Trophoblast cell (in vitro differentiated cells and primary cell): ENCODE measurements at regions not wholly inside any gene's neighbourhood (a gene's known extent, or its start where the extent isn't known, plus 50 kb on each side); places are given as distances from the start of the nearest gene placed in this dataset.

Experiments used
- DNase-seq, 2 donors: peaks; one replicate each; pipeline ENCODE4 v3.0.0-alpha.2; 2016
- H2AFZ ChIP-seq: 2 replicates; pipeline ENCODE4 v1.6.1; 2013; ENCODE audit warnings: low read length, moderate library complexity, mild to moderate bottlenecking; ENCODE audit not compliant: insufficient read depth, poor library complexity
- H2AK5ac ChIP-seq: 2 replicates; pipeline ENCODE4 v1.6.1; 2013; ENCODE audit warnings: mild to moderate bottlenecking, low read length
- H2BK120ac ChIP-seq: 2 replicates; pipeline ENCODE4 v1.6.1; 2013; ENCODE audit warnings: low read length, mild to moderate bottlenecking, moderate library complexity; ENCODE audit not compliant: insufficient read depth, poor library complexity
- H2BK12ac ChIP-seq: 2 replicates; pipeline ENCODE4 v1.6.1; 2013; ENCODE audit warnings: mild to moderate bottlenecking, low read length, moderate library complexity
- H2BK5ac ChIP-seq: 2 replicates; pipeline ENCODE4 v1.6.1; 2013; ENCODE audit warnings: low read length, low read depth, moderate library complexity, mild to moderate bottlenecking; ENCODE audit not compliant: poor library complexity
- H3K14ac ChIP-seq: 2 replicates; pipeline ENCODE4 v1.6.1; 2013; ENCODE audit warnings: mild to moderate bottlenecking, low read length
- H3K18ac ChIP-seq: 2 replicates; pipeline ENCODE4 v1.6.1; 2013; ENCODE audit warnings: mild to moderate bottlenecking, low read length
- H3K23ac ChIP-seq: 2 replicates; pipeline ENCODE4 v1.6.1; 2013; ENCODE audit warnings: low read length
- H3K27ac ChIP-seq: 2 replicates; pipeline ENCODE4 v1.5.1; 2013; ENCODE audit warnings: low read depth, mild to moderate bottlenecking, inconsistent platforms, low read length, moderate library complexity
- H3K27me3 ChIP-seq: 2 replicates; pipeline ENCODE4 v1.6.1; 2013; ENCODE audit warnings: inconsistent platforms, mild to moderate bottlenecking, low read length, moderate library complexity; ENCODE audit not compliant: insufficient read depth
- H3K36me3 ChIP-seq, 2 experiments: 1 replicate in 1 of 2; 2 replicates in 1 of 2; pipeline ENCODE4 v1.6.1; 2013; ENCODE audit warnings: low read length in 2 of 2, mild to moderate bottlenecking in 2 of 2, moderate library complexity in 1 of 2; ENCODE audit not compliant: insufficient read depth in 2 of 2, control insufficient read depth in 1 of 2
- H3K4ac ChIP-seq: 2 replicates; pipeline ENCODE4 v1.6.1; 2013; ENCODE audit warnings: low read depth, mild to moderate bottlenecking, low read length, moderate library complexity
- H3K4me1 ChIP-seq, 2 experiments: 1 replicate in 1 of 2; 2 replicates in 1 of 2; pipeline ENCODE4 v1.6.1; 2013; ENCODE audit warnings: low read length in 2 of 2, mild to moderate bottlenecking in 2 of 2, moderate library complexity in 1 of 2; ENCODE audit not compliant: insufficient read depth in 2 of 2, control insufficient read depth in 1 of 2
- H3K4me2 ChIP-seq: 2 replicates; pipeline ENCODE4 v1.6.1; 2013; ENCODE audit warnings: inconsistent platforms, mild to moderate bottlenecking, low read length, moderate library complexity
- H3K4me3 ChIP-seq: 2 replicates; pipeline ENCODE4 v1.5.1; 2013; ENCODE audit warnings: mild to moderate bottlenecking, low read depth, low read length, inconsistent platforms
- H3K79me1 ChIP-seq: one replicate; pipeline ENCODE4 v1.6.1; 2013; ENCODE audit warnings: low read length
- H3K79me2 ChIP-seq: 2 replicates; pipeline ENCODE4 v1.6.1; 2013; ENCODE audit warnings: low read length, mild to moderate bottlenecking; ENCODE audit not compliant: control insufficient read depth, insufficient read depth, poor library complexity
- H3K9ac ChIP-seq: 2 replicates; pipeline ENCODE4 v1.6.1; 2013; ENCODE audit warnings: mild to moderate bottlenecking, low read length
- H3K9me3 ChIP-seq: 2 replicates; pipeline ENCODE4 v1.6.1; 2013; ENCODE audit warnings: low read depth, mild to moderate bottlenecking, control low read depth, inconsistent platforms, low read length; ENCODE audit not compliant: insufficient read depth
- H4K12ac ChIP-seq: 2 replicates; pipeline ENCODE4 v1.6.1; 2013; ENCODE audit warnings: low read depth, mild to moderate bottlenecking, low read length, moderate library complexity
- H4K8ac ChIP-seq: 2 replicates; pipeline ENCODE4 v1.6.1; 2013; ENCODE audit warnings: low read depth, mild to moderate bottlenecking, low read length, moderate library complexity
- H4K91ac ChIP-seq: one replicate; pipeline ENCODE4 v1.6.1; 2013; ENCODE audit warnings: low read depth, mild to moderate bottlenecking, low read length, moderate library complexity
- WGBS: extraction: QIAGEN DNeasy Blood & Tissue Kit; methylation state at CpG from one replicate; pipeline ENCODE4 v1.1.7; 2013; ENCODE audit warnings: missing lambda C conversion rate; ENCODE audit not compliant: insufficient read length, insufficient coverage; ENCODE audit errors: extremely low coverage; 5-methylcytosine and 5-hydroxymethylcytosine counted together

DNA sequence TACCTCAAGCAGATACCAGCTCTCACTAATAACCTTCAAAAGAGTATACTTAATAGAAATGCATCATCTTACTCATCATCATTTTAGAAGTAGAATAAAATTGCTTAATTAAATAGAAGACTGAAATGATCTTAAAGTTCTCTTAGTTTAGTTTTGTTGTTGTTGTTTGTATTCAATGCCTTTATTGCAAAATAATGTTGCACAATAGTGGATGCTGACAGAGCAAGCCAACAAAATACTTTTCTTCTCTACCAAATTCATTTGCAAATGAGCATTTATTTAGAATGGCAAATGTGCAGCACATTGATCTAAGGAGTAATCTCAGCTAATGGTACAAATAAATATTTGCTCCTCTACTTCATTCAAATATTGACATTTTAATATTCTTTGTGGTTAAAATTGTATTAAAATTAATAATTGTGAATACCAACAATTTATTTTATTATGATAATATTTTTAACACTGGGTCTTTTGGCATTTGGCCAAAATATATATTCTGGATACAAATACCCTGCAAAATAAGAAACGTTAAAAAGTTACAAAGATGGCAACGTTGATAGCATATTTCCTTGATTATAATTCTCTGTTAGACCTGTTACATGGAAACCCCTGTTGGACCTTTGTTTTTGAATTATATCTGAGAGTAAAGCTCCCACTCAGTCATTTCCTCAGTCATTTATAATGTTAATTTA is 496.1 kb downstream of the RERGL start:
- H3K27me3 ChIP-seq, result no peaks in the 10 kb centered on the region
- no peak overlapping the region for H3K23ac ChIP-seq
- no peak overlapping the region for H2AFZ ChIP-seq
- no peak overlapping the region for H2BK120ac ChIP-seq
- no peak overlapping the region for H4K91ac ChIP-seq
- H3K36me3 ChIP-seq, result no peaks in the 10 kb centered on the region
- no peaks in the 10 kb centered on the region for H3K79me1 ChIP-seq
- H4K12ac ChIP-seq, result no peak overlapping the region
- H3K4me1 ChIP-seq, result no peaks in the 10 kb centered on the region
- whole genome bisulfite sequencing, result no CpG with 5 or more reads among the region's 2 CpGs
- DNase-seq, result peak in 1 of 2 donors; percentile 25
- no peak overlapping the region for H3K4me3 ChIP-seq
- H2BK12ac ChIP-seq, result no peak overlapping the region
- no peak overlapping the region for H4K8ac ChIP-seq
- no peaks in the 10 kb centered on the region for H3K79me2 ChIP-seq
- H3K4ac ChIP-seq, result no peak overlapping the region
- H3K14ac ChIP-seq, result no peak overlapping the region
- H3K18ac ChIP-seq, result no peak overlapping the region
- no peaks in the 10 kb centered on the region for H3K9me3 ChIP-seq
- H2AK5ac ChIP-seq, result no peak overlapping the region
- no peak overlapping the region for H2BK5ac ChIP-seq
- H3K4me2 ChIP-seq, result no peak overlapping the region
- H3K27ac ChIP-seq, result no peak overlapping the region
- H3K9ac ChIP-seq, result no peak overlapping the region

DNA sequence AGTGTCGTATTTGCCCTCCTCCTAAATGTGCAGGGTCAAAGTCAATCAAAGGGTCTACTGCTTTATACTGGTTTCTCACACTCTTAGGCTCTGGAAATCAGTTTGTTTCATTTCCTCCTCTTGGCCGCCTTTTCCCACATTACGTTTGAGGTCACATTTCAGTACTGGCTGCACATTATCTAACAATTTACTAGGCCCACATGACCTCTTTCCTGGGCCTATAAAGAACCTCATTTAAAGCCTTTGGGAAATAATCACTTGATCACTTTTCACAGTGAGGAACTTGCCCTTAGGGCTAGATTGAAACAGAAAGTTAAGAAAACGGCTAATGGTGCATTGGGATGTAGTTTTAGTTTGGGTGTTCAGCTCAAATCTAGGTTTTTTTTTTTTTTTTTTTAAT is 497.5 kb downstream of the RERGL start:
- H3K36me3 ChIP-seq, result no peaks in the 10 kb centered on the region

GRCh38 chr12:17591005-17591681 is 498.9 kb downstream of the RERGL start:
- no peaks in the 10 kb centered on the region for H3K9me3 ChIP-seq
- no peak overlapping the region for H3K23ac ChIP-seq
- H2BK120ac ChIP-seq, result no peak overlapping the region
- H4K91ac ChIP-seq, result no peak overlapping the region
- no peak overlapping the region for H3K9ac ChIP-seq
- H3K27me3 ChIP-seq, result no peaks in the 10 kb centered on the region
- no peak for DNase-seq
- H2BK12ac ChIP-seq, result no peak overlapping the region
- H3K14ac ChIP-seq, result no peak overlapping the region
- no peak overlapping the region for H2AK5ac ChIP-seq
- no CpG with 5 or more reads among the region's 4 CpGs for WGBS
- no peak overlapping the region for H4K12ac ChIP-seq
- no peak overlapping the region for H3K4me3 ChIP-seq
- no peak overlapping the region for H2BK5ac ChIP-seq
- no peak overlapping the region for H3K4ac ChIP-seq
- no peaks in the 10 kb centered on the region for H3K79me2 ChIP-seq
- no peak overlapping the region for H2AFZ ChIP-seq
- no peak overlapping the region for H3K27ac ChIP-seq
- no peak overlapping the region for H4K8ac ChIP-seq
- H3K4me1 ChIP-seq, result no peaks in the 10 kb centered on the region
- H3K4me2 ChIP-seq, result no peak overlapping the region
- no peaks in the 10 kb centered on the region for H3K79me1 ChIP-seq
- no peak overlapping the region for H3K18ac ChIP-seq
- H3K36me3 ChIP-seq, result no peaks in the 10 kb centered on the region

More for the DNA sequence above, 497.5 kb downstream of the RERGL start:
- H2BK120ac ChIP-seq, result no peak overlapping the region
- no peak overlapping the region for H2AFZ ChIP-seq
- no peaks in the 10 kb centered on the region for H3K27me3 ChIP-seq
- H2BK5ac ChIP-seq, result no peak overlapping the region
- H3K79me2 ChIP-seq, result no peaks in the 10 kb centered on the region
- H3K9me3 ChIP-seq, result no peaks in the 10 kb centered on the region
- no peak overlapping the region for H3K18ac ChIP-seq
- WGBS, result no CpG with 5 or more reads among the region's 4 CpGs
- H2BK12ac ChIP-seq, result no peak overlapping the region
- H3K14ac ChIP-seq, result no peak overlapping the region
- no peak overlapping the region for H3K23ac ChIP-seq
- no peak overlapping the region for H3K4ac ChIP-seq
- no peaks in the 10 kb centered on the region for H3K4me1 ChIP-seq
- H4K91ac ChIP-seq, result no peak overlapping the region
- H3K79me1 ChIP-seq, result no peaks in the 10 kb centered on the region
- no peak overlapping the region for H3K27ac ChIP-seq
- no peak overlapping the region for H3K9ac ChIP-seq
- no peak overlapping the region for H4K12ac ChIP-seq
- no peak overlapping the region for H4K8ac ChIP-seq
- H3K4me2 ChIP-seq, result no peak overlapping the region
- DNase-seq, result no peak
- H2AK5ac ChIP-seq, result no peak overlapping the region
- no peak overlapping the region for H3K4me3 ChIP-seq

DNA sequence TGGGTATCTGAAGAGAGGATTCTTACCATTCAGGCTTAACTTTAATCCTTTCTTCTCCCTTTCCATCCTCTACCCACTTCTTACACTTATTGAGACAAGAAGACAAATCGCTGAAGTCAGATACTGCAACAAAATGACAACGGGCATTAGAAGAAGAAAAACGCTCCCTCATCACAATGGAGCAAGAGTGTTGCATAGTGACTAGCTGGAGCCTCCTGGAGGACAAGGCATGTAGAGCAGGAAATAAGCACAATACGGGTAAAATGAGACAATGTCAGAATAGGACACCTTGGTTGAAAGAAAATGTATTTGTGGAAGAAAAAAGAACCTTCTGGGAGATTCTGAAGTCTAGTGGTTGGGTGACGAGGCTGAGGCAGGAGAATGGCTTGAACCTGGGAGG is 501.0 kb downstream of the RERGL start:
- no CpG with 5 or more reads among the region's 5 CpGs for WGBS
- Histone ChIP-seq H2BK5ac (no peak overlapping the region), H3K79me2 (no peaks in the 10 kb centered on the region)

More for the DNA sequence above, 501.0 kb downstream of the RERGL start:
- no peak overlapping the region for H3K4ac ChIP-seq
- H3K4me1 ChIP-seq, result no peaks in the 10 kb centered on the region
- H3K9ac ChIP-seq, result no peak overlapping the region
- peak; percentile 27 to 74 for DNase-seq
- no peak overlapping the region for H3K23ac ChIP-seq
- no peak overlapping the region for H3K18ac ChIP-seq
- no peak overlapping the region for H2AFZ ChIP-seq
- no peak overlapping the region for H3K14ac ChIP-seq
- no peak overlapping the region for H4K12ac ChIP-seq
- no peak overlapping the region for H2AK5ac ChIP-seq
- no peak overlapping the region for H4K8ac ChIP-seq
- H3K27me3 ChIP-seq, result no peaks in the 10 kb centered on the region
- no peaks in the 10 kb centered on the region for H3K79me1 ChIP-seq
- no peak overlapping the region for H2BK120ac ChIP-seq
- H2BK12ac ChIP-seq, result no peak overlapping the region
- H3K4me2 ChIP-seq, result no peak overlapping the region
- no peaks in the 10 kb centered on the region for H3K9me3 ChIP-seq
- H3K4me3 ChIP-seq, result no peak overlapping the region
- no peak overlapping the region for H3K27ac ChIP-seq
- no peak overlapping the region for H4K91ac ChIP-seq
- H3K36me3 ChIP-seq, result no peaks in the 10 kb centered on the region
